HEK293 (cell line): ENCODE measurements at regions not wholly inside any gene's neighbourhood (a gene's known extent, or its start where the extent isn't known, plus 50 kb on each side); places are given as distances from the start of the nearest gene placed in this dataset.

Source experiments
- CTCF ChIA-PET: fragments of 350-600 bp; formaldehyde crosslinking; extraction: SDS; loops from one replicate; lab custom pipeline; 2021; ENCODE audit warnings: antibody characterized with exemption; lab: Yijun Ruan, JAX
- POLR2A ChIA-PET: fragments of 300-600 bp; formaldehyde crosslinking; extraction: SDS; loops from one replicate; lab custom pipeline; 2020; ENCODE audit warnings: antibody characterized with exemption, inconsistent platforms; lab: Yijun Ruan, JAX
- H3K27ac ChIP-seq: fragments of 200-500 bp; sonication (Bioruptor generic); 2 replicates; pipeline ENCODE4 v1.5.1; 2014; ENCODE audit warnings: low read depth, low read length, control low read depth, inconsistent platforms; ENCODE audit errors: extremely low read depth
- H3K36me3 ChIP-seq, 2 experiments: fragments of 200-500 bp in 1 of 2; sonication (Bioruptor generic) in 1 of 2; 1 replicate in 1 of 2; 2 replicates in 1 of 2; pipeline ENCODE4 v1.5.1; 2014 to 2017; ENCODE audit warnings: inconsistent platforms in 2 of 2, low read length in 2 of 2; ENCODE audit not compliant: control insufficient read depth in 2 of 2, insufficient read depth in 1 of 2
- H3K4me1 ChIP-seq: fragments of 200-500 bp; sonication (Bioruptor generic); 2 replicates; pipeline ENCODE4 v1.5.1; 2014; ENCODE audit warnings: mild to moderate bottlenecking, low read length, inconsistent platforms; ENCODE audit not compliant: control insufficient read depth, insufficient read depth
- H3K4me3 ChIP-seq: 2 replicates; pipeline ENCODE4 v1.5.1; 2011; ENCODE audit warnings: low read depth, mild to moderate bottlenecking, control low read depth, low read length, moderate library complexity
- H3K9me3 ChIP-seq: fragments of 200-500 bp; sonication (Bioruptor generic); 2 replicates; pipeline ENCODE4 v1.5.1; 2014; ENCODE audit warnings: low read depth, low read length, inconsistent platforms; ENCODE audit not compliant: control insufficient read depth, insufficient read depth
- GLI2 ChIP-seq: fragments of 450-650 bp; formaldehyde crosslinking; IDR thresholded peaks from 2 replicates; pipeline ENCODE4; 2017; ENCODE audit warnings: missing biosample characterization, missing genetic modification characterization, low read depth, borderline replicate concordance
- HOXC10 ChIP-seq: sonication (generic); formaldehyde crosslinking; IDR thresholded peaks from 2 replicates; pipeline ENCODE4 v1.8.1; 2023; ENCODE audit warnings: mild to moderate bottlenecking, missing genetic modification reagents
- PBX3 ChIP-seq: sonication (generic); formaldehyde crosslinking; IDR thresholded peaks from 2 replicates; pipeline ENCODE4 v1.8.1; 2022; ENCODE audit warnings: mild to moderate bottlenecking, moderate library complexity, missing genetic modification reagents
- PRDM6 ChIP-seq: fragments of 450-650 bp; formaldehyde crosslinking; IDR thresholded peaks from 2 replicates; pipeline ENCODE4 v1.5.1; 2017; ENCODE audit warnings: missing biosample characterization, missing genetic modification characterization
- SCRT1 ChIP-seq: fragments of 450-650 bp; formaldehyde crosslinking; IDR thresholded peaks from 2 replicates; pipeline ENCODE4 v1.5.1; 2016; ENCODE audit warnings: missing biosample characterization, missing genetic modification characterization, borderline replicate concordance
- YY1 ChIP-seq: fragments of 450-650 bp; formaldehyde crosslinking; IDR thresholded peaks from 2 replicates; pipeline ENCODE4 v1.5.1; 2018; ENCODE audit warnings: missing biosample characterization, missing genetic modification characterization
- ZBTB11 ChIP-seq: fragments of 450-650 bp; formaldehyde crosslinking; conservative IDR thresholded peaks from 2 replicates; pipeline ENCODE4 v1.5.1; 2016; ENCODE audit warnings: low read depth, missing biosample characterization, missing genetic modification characterization
- ZBTB48 ChIP-seq: fragments of 450-650 bp; formaldehyde crosslinking; IDR thresholded peaks from 2 replicates; pipeline ENCODE4 v1.5.1; 2016; ENCODE audit warnings: missing biosample characterization, missing genetic modification characterization
- ZBTB7A ChIP-seq: fragments of 450-650 bp; formaldehyde crosslinking; IDR thresholded peaks from 2 replicates; pipeline ENCODE4 v1.5.1; 2016; ENCODE audit warnings: low read depth, missing biosample characterization, missing genetic modification characterization
- ZFP37 ChIP-seq: fragments of 450-650 bp; formaldehyde crosslinking; IDR thresholded peaks from 2 replicates; pipeline ENCODE4 v1.5.1; 2016; ENCODE audit warnings: missing biosample characterization, missing genetic modification characterization
- ZFP69B ChIP-seq: fragments of 450-650 bp; formaldehyde crosslinking; IDR thresholded peaks from 2 replicates; pipeline ENCODE4 v1.5.1; 2016; ENCODE audit warnings: missing biosample characterization, missing genetic modification characterization
- ZIC2 ChIP-seq: fragments of 450-650 bp; formaldehyde crosslinking; IDR thresholded peaks from 2 replicates; pipeline ENCODE4 v1.5.1; 2016; ENCODE audit warnings: missing biosample characterization, missing genetic modification characterization
- ZNF155 ChIP-seq: fragments of 450-650 bp; formaldehyde crosslinking; IDR thresholded peaks from 2 replicates; pipeline ENCODE4 v1.5.1; 2016; ENCODE audit warnings: missing biosample characterization, missing genetic modification characterization
- ZNF157 ChIP-seq: fragments of 450-650 bp; formaldehyde crosslinking; IDR thresholded peaks from 2 replicates; pipeline ENCODE4 v1.5.1; 2016; ENCODE audit warnings: missing biosample characterization, missing genetic modification characterization
- ZNF175 ChIP-seq: fragments of 450-650 bp; formaldehyde crosslinking; IDR thresholded peaks from 2 replicates; pipeline ENCODE4 v1.5.1; 2016; ENCODE audit warnings: missing biosample characterization, missing genetic modification characterization
- ZNF211 ChIP-seq: fragments of 450-650 bp; formaldehyde crosslinking; IDR thresholded peaks from 2 replicates; pipeline ENCODE4 v1.5.1; 2016; ENCODE audit warnings: low read depth, missing biosample characterization, missing genetic modification characterization
- ZNF23 ChIP-seq: fragments of 450-650 bp; formaldehyde crosslinking; IDR thresholded peaks from 2 replicates; pipeline ENCODE4 v1.5.1; 2016; ENCODE audit warnings: missing biosample characterization, missing genetic modification characterization, borderline replicate concordance
- ZNF248 ChIP-seq: fragments of 450-650 bp; formaldehyde crosslinking; IDR thresholded peaks from 2 replicates; pipeline ENCODE4 v1.5.1; 2017; ENCODE audit warnings: missing biosample characterization, missing genetic modification characterization
- ZNF302 ChIP-seq: fragments of 450-650 bp; formaldehyde crosslinking; IDR thresholded peaks from 2 replicates; pipeline ENCODE4 v1.5.1; 2016; ENCODE audit warnings: missing biosample characterization, missing genetic modification characterization, low read depth
- ZNF335 ChIP-seq: fragments of 450-650 bp; formaldehyde crosslinking; conservative IDR thresholded peaks from 2 replicates; pipeline ENCODE4 v1.5.1; 2016; ENCODE audit warnings: missing biosample characterization, missing genetic modification characterization
- ZNF37A ChIP-seq: fragments of 450-650 bp; IDR thresholded peaks from 2 replicates; pipeline ENCODE4 v1.5.1; 2018; ENCODE audit warnings: missing biosample characterization, missing genetic modification characterization
- ZNF433 ChIP-seq: fragments of 450-650 bp; formaldehyde crosslinking; IDR thresholded peaks from 2 replicates; pipeline ENCODE4 v1.5.1; 2016; ENCODE audit warnings: missing biosample characterization, missing genetic modification characterization, low read depth
- ZNF707 ChIP-seq: fragments of 450-650 bp; formaldehyde crosslinking; IDR thresholded peaks from 2 replicates; pipeline ENCODE4 v1.5.1; 2016; ENCODE audit warnings: missing biosample characterization, missing genetic modification characterization
- ZNF747 ChIP-seq: fragments of 450-650 bp; formaldehyde crosslinking; IDR thresholded peaks from 2 replicates; pipeline ENCODE4 v1.5.1; 2016; ENCODE audit warnings: missing biosample characterization, missing genetic modification characterization
- ZNF76 ChIP-seq: fragments of 450-650 bp; formaldehyde crosslinking; IDR thresholded peaks from 2 replicates; pipeline ENCODE4; 2016; ENCODE audit warnings: low read depth, missing biosample characterization, missing genetic modification characterization, borderline replicate concordance
- ZNF830 ChIP-seq: fragments of 450-650 bp; IDR thresholded peaks from 2 replicates; pipeline ENCODE4 v1.5.0; 2018; ENCODE audit warnings: missing biosample characterization, missing genetic modification characterization, low read depth, mild to moderate bottlenecking, moderate library complexity
- ZNF843 ChIP-seq: fragments of 450-650 bp; formaldehyde crosslinking; IDR thresholded peaks from 2 replicates; pipeline ENCODE4 v1.5.1; 2016; ENCODE audit warnings: missing biosample characterization, missing genetic modification characterization
- ZXDB ChIP-seq: fragments of 450-650 bp; formaldehyde crosslinking; IDR thresholded peaks from 2 replicates; pipeline ENCODE4 v1.5.1; 2016; ENCODE audit warnings: missing biosample characterization, missing genetic modification characterization
- TF ChIP-seq, protein P1 (sequence below): fragments of 450-650 bp; formaldehyde crosslinking; IDR thresholded peaks from 2 replicates; pipeline ENCODE4 v1.5.1; 2017; ENCODE audit warnings: missing biosample characterization, missing genetic modification characterization

GRCh38 chr5:93055971-93056370 is 525.0 kb downstream of the NR2F1-AS1 start (continued):
- TF ChIP-seq ZNF707 (tag by site-specific recombination) (no peak), ZNF23 (tag by site-specific recombination) (no peak), ZFP37 (tag by site-specific recombination) (no peak), ZNF335 (no peak), ZNF155 (no peak), ZBTB11 (tag by site-specific recombination) (no peak), PBX3 (CRISPR knock-in tag) (no peak), SCRT1 (tag by site-specific recombination) (no peak), ZNF433 (no peak), ZNF157 (tag by site-specific recombination) (no peak)

DNA sequence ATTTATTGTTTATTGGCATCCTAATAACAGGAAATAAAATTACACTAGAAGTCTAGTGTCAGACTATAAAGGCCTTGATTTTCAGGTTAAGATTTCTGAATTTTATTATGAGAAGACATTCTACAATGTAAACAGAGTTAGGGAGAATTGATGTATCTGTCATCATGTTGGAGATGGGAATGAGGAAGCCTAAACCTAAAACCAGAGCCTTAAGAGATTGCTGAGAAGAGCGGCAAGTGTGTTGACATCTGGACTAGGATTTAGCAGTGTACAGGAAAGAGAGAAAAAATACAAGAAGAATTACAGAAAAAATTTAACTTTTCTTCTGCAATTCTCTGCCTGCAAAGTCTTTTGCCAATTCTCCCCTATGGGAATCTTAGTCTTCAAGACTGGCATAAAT is 525.5 kb downstream of the NR2F1-AS1 start:
- no peak overlapping the region for H3K4me3 ChIP-seq
- H3K36me3 ChIP-seq: no peaks in the 10 kb centered on the region
- H3K4me1 ChIP-seq: peaks cover 5% of the 10 kb centered on the region; the same call in 1 of the 2 replicates
- CTCF ChIA-PET: no interaction called here
- H3K9me3 ChIP-seq: no peaks in the 10 kb centered on the region
- H3K27ac ChIP-seq: no peak overlapping the region
- TF ChIP-seq ZNF175 (tag by site-specific recombination): no peak
- no peak for TF ChIP-seq ZNF37A (tag by site-specific recombination)
- no peak for TF ChIP-seq ZBTB7A (tag by site-specific recombination)
- no peak for TF ChIP-seq ZBTB48 (tag by site-specific recombination)
- TF ChIP-seq, protein P1, sequence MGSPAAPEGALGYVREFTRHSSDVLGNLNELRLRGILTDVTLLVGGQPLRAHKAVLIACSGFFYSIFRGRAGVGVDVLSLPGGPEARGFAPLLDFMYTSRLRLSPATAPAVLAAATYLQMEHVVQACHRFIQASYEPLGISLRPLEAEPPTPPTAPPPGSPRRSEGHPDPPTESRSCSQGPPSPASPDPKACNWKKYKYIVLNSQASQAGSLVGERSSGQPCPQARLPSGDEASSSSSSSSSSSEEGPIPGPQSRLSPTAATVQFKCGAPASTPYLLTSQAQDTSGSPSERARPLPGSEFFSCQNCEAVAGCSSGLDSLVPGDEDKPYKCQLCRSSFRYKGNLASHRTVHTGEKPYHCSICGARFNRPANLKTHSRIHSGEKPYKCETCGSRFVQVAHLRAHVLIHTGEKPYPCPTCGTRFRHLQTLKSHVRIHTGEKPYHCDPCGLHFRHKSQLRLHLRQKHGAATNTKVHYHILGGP (tag by site-specific recombination): no peak
- no peak for TF ChIP-seq ZNF211
- no peak for TF ChIP-seq ZNF747 (tag by site-specific recombination)
- TF ChIP-seq HOXC10 (CRISPR knock-in tag): no peak
- no peak for TF ChIP-seq PRDM6
- no peak for TF ChIP-seq ZNF843 (tag by site-specific recombination)
- no peak for TF ChIP-seq ZNF302 (tag by site-specific recombination)
- no peak for TF ChIP-seq YY1 (tag by site-specific recombination)
- TF ChIP-seq ZFP69B (tag by site-specific recombination): no peak
- no peak for TF ChIP-seq ZNF76 (tag by site-specific recombination)
- no peak for TF ChIP-seq ZFP37 (tag by site-specific recombination)
- TF ChIP-seq GLI2 (tag by site-specific recombination): no peak
- no peak for TF ChIP-seq ZNF248
- TF ChIP-seq ZIC2 (tag by site-specific recombination): no peak
- no peak for TF ChIP-seq ZNF830
- no peak for TF ChIP-seq ZXDB (tag by site-specific recombination)
- POLR2A ChIA-PET: no interaction called here
